Activated T-cell treated with anti-CD3 and anti-CD28 coated beads, Interleukin-2, amount 50 U/mL, for 24 hours (primary cell): ENCODE measurements at regions not wholly inside any gene's neighbourhood (a gene's known extent, or its start where the extent isn't known, plus 50 kb on each side); places are given as distances from the start of the nearest gene placed in this dataset.

Source experiments
- DNase-seq: peaks from one replicate; pipeline ENCODE4 v3.0.0-alpha.2; 2020
- H3K27ac Mint-ChIP-seq: 2 replicates; pipeline ENCODE4 v1.8.0; 2020; ENCODE audit warnings: mild to moderate bottlenecking, mixed read lengths
- H3K27me3 Mint-ChIP-seq: 2 replicates; pipeline ENCODE4 v1.8.0; 2020; ENCODE audit warnings: mixed read lengths
- H3K36me3 Mint-ChIP-seq: 2 replicates; pipeline ENCODE4 v1.8.0; 2020; ENCODE audit warnings: low read depth, mixed read lengths
- H3K4me1 Mint-ChIP-seq: 2 replicates; pipeline ENCODE4 v1.8.0; 2020; ENCODE audit warnings: low read depth, mixed read lengths
- H3K4me3 Mint-ChIP-seq: 2 replicates; pipeline ENCODE4 v1.8.0; 2020; ENCODE audit warnings: mild to moderate bottlenecking, moderate library complexity, mixed read lengths
- H3K9me3 Mint-ChIP-seq: 2 replicates; pipeline ENCODE4 v1.8.0; 2020; ENCODE audit warnings: mixed read lengths

GRCh38 chr14:61636779-61637178 is 58.5 kb upstream of the HIF1A start:
- Mint-ChIP-seq H3K27me3 (no peaks in the 10 kb centered on the region), H3K27ac (peak overlapping the region; percentile 71), H3K4me1 (peaks cover 31% of the 10 kb centered on the region), H3K4me3 (no peak overlapping the region), H3K36me3 (no peaks in the 10 kb centered on the region), H3K9me3 (peaks cover 3% of the 10 kb centered on the region)
- DNase-seq, result no peak

GRCh38 chr14:61638595-61639387 is 56.5 kb upstream of the HIF1A start:
- Mint-ChIP-seq H3K27ac (no peak overlapping the region), H3K36me3 (no peaks in the 10 kb centered on the region), H3K4me1 (peaks cover 41% of the 10 kb centered on the region), H3K9me3 (peaks cover 3% of the 10 kb centered on the region), H3K4me3 (no peak overlapping the region), H3K27me3 (no peaks in the 10 kb centered on the region)
- DNase-seq, result no peak

- Mint-ChIP-seq H3K4me1 (peaks cover 48% of the 10 kb centered on the region), H3K27me3 (no peaks in the 10 kb centered on the region), H3K4me3 (no peak overlapping the region), H3K36me3 (no peaks in the 10 kb centered on the region), H3K9me3 (peaks cover under 1% of the 10 kb centered on the region), H3K27ac (no peak overlapping the region)
- DNase-seq, result no peak
Observed at GRCh38 chr14:61640158-61641136, 54.9 kb upstream of the HIF1A start.

- Mint-ChIP-seq H3K27me3 (no peaks in the 10 kb centered on the region), H3K36me3 (no peaks in the 10 kb centered on the region), H3K4me1 (peaks cover 33% of the 10 kb centered on the region), H3K4me3 (no peak overlapping the region), H3K27ac (no peak overlapping the region), H3K9me3 (no peaks in the 10 kb centered on the region)
- no peak for DNase-seq
Observed at GRCh38 chr14:61641914-61642613, 53.2 kb upstream of the HIF1A start.

- no peaks in the 10 kb centered on the region for H3K36me3 Mint-ChIP-seq
- no peak overlapping the region for H3K4me3 Mint-ChIP-seq
- no peaks in the 10 kb centered on the region for H3K27me3 Mint-ChIP-seq
- peaks cover 30% of the 10 kb centered on the region for H3K4me1 Mint-ChIP-seq
- H3K9me3 Mint-ChIP-seq, result no peaks in the 10 kb centered on the region
- H3K27ac Mint-ChIP-seq, result no peak overlapping the region
- no peak for DNase-seq
Observed at GRCh38 chr14:61642614-61642982, 52.7 kb upstream of the HIF1A start.

- Mint-ChIP-seq H3K27me3 (no peaks in the 10 kb centered on the region), H3K36me3 (no peaks in the 10 kb centered on the region), H3K27ac (no peak overlapping the region), H3K4me1 (peaks cover 29% of the 10 kb centered on the region), H3K4me3 (no peak overlapping the region), H3K9me3 (no peaks in the 10 kb centered on the region)
- DNase-seq, result no peak
Observed at GRCh38 chr14:61643555-61643954, 51.8 kb upstream of the HIF1A start.

GRCh38 chr14:61644175-61644574 is 51.1 kb upstream of the HIF1A start:
- H3K27ac Mint-ChIP-seq, result no peak overlapping the region
- DNase-seq, result no peak
- no peak overlapping the region for H3K4me3 Mint-ChIP-seq
- H3K9me3 Mint-ChIP-seq, result no peaks in the 10 kb centered on the region
- H3K4me1 Mint-ChIP-seq, result peaks cover 34% of the 10 kb centered on the region
- H3K36me3 Mint-ChIP-seq, result no peaks in the 10 kb centered on the region
- H3K27me3 Mint-ChIP-seq, result no peaks in the 10 kb centered on the region

GRCh38 chr14:61644834-61645233 is 50.5 kb upstream of the HIF1A start:
- peaks cover 38% of the 10 kb centered on the region for H3K4me1 Mint-ChIP-seq
- H3K27ac Mint-ChIP-seq, result no peak overlapping the region
- no peaks in the 10 kb centered on the region for H3K36me3 Mint-ChIP-seq
- no peak overlapping the region for H3K4me3 Mint-ChIP-seq
- no peaks in the 10 kb centered on the region for H3K27me3 Mint-ChIP-seq
- DNase-seq, result no peak
- no peaks in the 10 kb centered on the region for H3K9me3 Mint-ChIP-seq

- no peak for DNase-seq
- Mint-ChIP-seq H3K27ac (no peak overlapping the region), H3K27me3 (no peaks in the 10 kb centered on the region), H3K4me3 (no peak overlapping the region), H3K4me1 (peaks cover 38% of the 10 kb centered on the region), H3K36me3 (no peaks in the 10 kb centered on the region), H3K9me3 (no peaks in the 10 kb centered on the region)
Observed at GRCh38 chr14:61645247-61645646, 50.1 kb upstream of the HIF1A start.
